ENCODE measurements at regions not wholly inside any gene's neighbourhood (a gene's known extent, or its start where the extent isn't known, plus 50 kb on each side); places are given as distances from the start of the nearest gene placed in this dataset.
"Not testable (repeated sequence)": the region's sequence is repeated elsewhere in the genome, so short reads cannot be mapped to it uniquely, and the experiment has no call there.

- Mint-ChIP-seq H3K9me3 (peaks cover 4 to 5% of the 10 kb centered on the region in 2 donors), H3K36me3 (no peaks in the 10 kb centered on the region), H3K27ac (no peak overlapping the region)
- DNase-seq (ENCODE audit: low spot score in 2 of 2) (no peak), ATAC-seq (no peak)
These were observed 224.4 kb downstream of the NEBL start for GRCh38 chr10:20672741-20673140.

GRCh38 chr10:20670579-20670978, 226.5 kb downstream of the NEBL start:
- ATAC-seq (no peak), DNase-seq (ENCODE audit: low spot score in 2 of 2) (no peak)
- no peaks in the 10 kb centered on the region for H3K36me3 Mint-ChIP-seq

GRCh38 chr10:20668985-20669384, 228.1 kb downstream of the NEBL start:
- Mint-ChIP-seq H3K36me3 (no peaks in the 10 kb centered on the region), H3K9me3 (peaks cover 8 to 14% of the 10 kb centered on the region in 2 donors), H3K27ac (no peak overlapping the region)
- ATAC-seq: no peak
- DNase-seq (ENCODE audit: low spot score in 2 of 2): no peak

More at GRCh38 chr10:20670579-20670978, 226.5 kb downstream of the NEBL start:
- Mint-ChIP-seq H3K27ac (no peak overlapping the region), H3K9me3 (peaks cover 8 to 10% of the 10 kb centered on the region in 2 donors)

GRCh38 chr10:20662742-20663141, 234.4 kb downstream of the NEBL start:
- H3K27ac Mint-ChIP-seq: no peak overlapping the region
- H3K36me3 Mint-ChIP-seq: no peaks in the 10 kb centered on the region
- ATAC-seq: no peak
- no peak for DNase-seq (ENCODE audit: low spot score in 2 of 2)
- peaks cover 8 to 25% of the 10 kb centered on the region in 2 donors for H3K9me3 Mint-ChIP-seq

GRCh38 chr10:20659225-20659624, 237.9 kb downstream of the NEBL start:
- Mint-ChIP-seq H3K9me3 (peaks cover 15 to 30% of the 10 kb centered on the region in 2 donors), H3K36me3 (no peaks in the 10 kb centered on the region), H3K27ac (no peak overlapping the region)
- no peak for DNase-seq (ENCODE audit: low spot score in 2 of 2)
- ATAC-seq: no peak

- peaks cover 15 to 31% of the 10 kb centered on the region in 2 donors for H3K9me3 Mint-ChIP-seq
- ATAC-seq (no peak), DNase-seq (ENCODE audit: low spot score in 2 of 2) (no peak)
- no peak overlapping the region for H3K27ac Mint-ChIP-seq
- H3K36me3 Mint-ChIP-seq: no peaks in the 10 kb centered on the region
These were observed 239.0 kb downstream of the NEBL start for GRCh38 chr10:20658158-20658557.

- DNase-seq (ENCODE audit: low spot score in 2 of 2): no peak
- Mint-ChIP-seq H3K27ac (no peak overlapping the region), H3K36me3 (no peaks in the 10 kb centered on the region), H3K9me3 (peaks cover 15 to 27% of the 10 kb centered on the region in 2 donors)
- ATAC-seq: no peak
These were observed 240.2 kb downstream of the NEBL start for GRCh38 chr10:20656886-20657285.

GRCh38 chr10:20652424-20652823, 244.7 kb downstream of the NEBL start:
- not testable (repeated sequence) for H3K36me3 Mint-ChIP-seq; ATAC-seq; H3K27ac Mint-ChIP-seq; DNase-seq (ENCODE audit: low spot score in 2 of 2)
- H3K9me3 Mint-ChIP-seq: peaks cover 8 to 19% of the 10 kb centered on the region in 2 donors

GRCh38 chr10:20648263-20648874, 248.7 kb downstream of the NEBL start:
- ATAC-seq: no peak
- peaks cover 5 to 6% of the 10 kb centered on the region in 2 donors for H3K9me3 Mint-ChIP-seq
- H3K36me3 Mint-ChIP-seq: no peaks in the 10 kb centered on the region
- H3K27ac Mint-ChIP-seq: peak overlapping the region in 1 of 2 donors; percentile 3
- no peak for DNase-seq (ENCODE audit: low spot score in 2 of 2)

GRCh38 chr10:20647756-20648155, 249.4 kb downstream of the NEBL start:
- no peak for ATAC-seq
- DNase-seq (ENCODE audit: low spot score in 2 of 2): no peak
- peak overlapping the region in 1 of 2 donors; percentile 3 for H3K27ac Mint-ChIP-seq
- H3K9me3 Mint-ChIP-seq: peaks cover 5 to 6% of the 10 kb centered on the region in 2 donors
- H3K36me3 Mint-ChIP-seq: no peaks in the 10 kb centered on the region

- Mint-ChIP-seq H3K36me3 (no peaks in the 10 kb centered on the region), H3K27ac (no peak overlapping the region), H3K9me3 (peaks cover 6 to 12% of the 10 kb centered on the region in 2 donors)
- ATAC-seq (no peak), DNase-seq (ENCODE audit: low spot score in 2 of 2) (no peak)
These were observed 252.7 kb downstream of the NEBL start for GRCh38 chr10:20644421-20644820.

- Mint-ChIP-seq H3K9me3 (peaks cover 17 to 30% of the 10 kb centered on the region in 2 donors), H3K27ac (no peak overlapping the region), H3K36me3 (no peaks in the 10 kb centered on the region)
- DNase-seq (ENCODE audit: low spot score in 2 of 2) (no peak), ATAC-seq (no peak)
These were observed 255.5 kb downstream of the NEBL start for GRCh38 chr10:20641605-20642004.

- no peak for DNase-seq (ENCODE audit: low spot score in 2 of 2)
- no peak for ATAC-seq
- peaks cover 21 to 27% of the 10 kb centered on the region in 2 donors for H3K9me3 Mint-ChIP-seq
- H3K36me3 Mint-ChIP-seq: no peaks in the 10 kb centered on the region
- H3K27ac Mint-ChIP-seq: no peak overlapping the region
These were observed 261.5 kb downstream of the NEBL start for GRCh38 chr10:20635570-20635969.

- DNase-seq (ENCODE audit: low spot score in 2 of 2): no peak
- H3K36me3 Mint-ChIP-seq: no peaks in the 10 kb centered on the region
- ATAC-seq: no peak
- no peak overlapping the region for H3K27ac Mint-ChIP-seq
- peaks cover 21 to 25% of the 10 kb centered on the region in 2 donors for H3K9me3 Mint-ChIP-seq
These were observed 262.3 kb downstream of the NEBL start for GRCh38 chr10:20634839-20635238.

GRCh38 chr10:20633714-20634113, 263.4 kb downstream of the NEBL start:
- no peak for ATAC-seq
- no peak overlapping the region for H3K27ac Mint-ChIP-seq
- H3K36me3 Mint-ChIP-seq: no peaks in the 10 kb centered on the region
- peaks cover 12 to 17% of the 10 kb centered on the region in 2 donors for H3K9me3 Mint-ChIP-seq
- DNase-seq (ENCODE audit: low spot score in 2 of 2): no peak

- DNase-seq (ENCODE audit: low spot score in 2 of 2) (no peak), ATAC-seq (no peak)
- Mint-ChIP-seq H3K27ac (no peak overlapping the region), H3K9me3 (peaks cover 9 to 11% of the 10 kb centered on the region in 2 donors), H3K36me3 (no peaks in the 10 kb centered on the region)
These were observed 264.4 kb downstream of the NEBL start for GRCh38 chr10:20632696-20633095.

GRCh38 chr10:20631229-20631628, 265.9 kb downstream of the NEBL start:
- H3K36me3 Mint-ChIP-seq: no peaks in the 10 kb centered on the region
- H3K9me3 Mint-ChIP-seq: peaks cover under 1 to 4% of the 10 kb centered on the region in 2 donors
- no peak for DNase-seq (ENCODE audit: low spot score in 2 of 2)
- ATAC-seq: no peak
- no peak overlapping the region for H3K27ac Mint-ChIP-seq

- DNase-seq (ENCODE audit: low spot score in 2 of 2) (no peak), ATAC-seq (peak in 1 of 2 donors; percentile 88)
- peaks cover 0 to 3% of the 10 kb centered on the region in 2 donors for H3K9me3 Mint-ChIP-seq
- no peaks in the 10 kb centered on the region for H3K36me3 Mint-ChIP-seq
- no peak overlapping the region for H3K27ac Mint-ChIP-seq
These were observed 266.9 kb downstream of the NEBL start for GRCh38 chr10:20630092-20630643.
